IPS DF 4.7 (cell line): ENCODE measurements at regions not wholly inside any gene's neighbourhood (a gene's known extent, or its start where the extent isn't known, plus 50 kb on each side); places are given as distances from the start of the nearest gene placed in this dataset.
A peak's percentile ranks its signal among the peaks of the same experiment; 100 is the strongest.
"Not testable (repeated sequence)": the region's sequence is repeated elsewhere in the genome, so short reads cannot be mapped to it uniquely, and the experiment has no call there.

ENCODE experiments used
- DNase-seq: peaks from one replicate; pipeline ENCODE4 v3.0.0-alpha.2; 2013; ENCODE audit warnings: low spot score; ENCODE audit errors: extremely low read depth

DNA sequence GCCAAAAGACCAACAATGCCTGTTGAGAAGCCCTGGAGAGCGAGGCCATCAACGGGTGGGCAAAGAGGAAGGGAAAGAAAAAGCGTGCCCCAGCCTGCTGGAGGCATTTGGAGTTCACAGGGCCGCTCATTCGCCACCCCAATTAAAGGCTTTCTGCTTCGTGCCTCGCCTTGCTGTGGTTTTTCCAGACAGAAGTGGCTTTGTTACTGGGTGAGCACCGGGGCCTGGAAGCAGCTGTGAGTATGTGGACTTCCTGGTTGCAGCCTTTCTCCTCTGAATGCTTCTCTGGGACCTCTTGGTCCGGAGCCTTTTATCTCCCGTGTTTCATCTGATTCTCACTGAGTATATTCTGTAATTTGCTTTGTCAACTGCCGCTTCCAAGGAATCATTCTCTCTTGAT, 118.1 kb upstream of the EGR2 start:
- no peak for DNase-seq

DNA sequence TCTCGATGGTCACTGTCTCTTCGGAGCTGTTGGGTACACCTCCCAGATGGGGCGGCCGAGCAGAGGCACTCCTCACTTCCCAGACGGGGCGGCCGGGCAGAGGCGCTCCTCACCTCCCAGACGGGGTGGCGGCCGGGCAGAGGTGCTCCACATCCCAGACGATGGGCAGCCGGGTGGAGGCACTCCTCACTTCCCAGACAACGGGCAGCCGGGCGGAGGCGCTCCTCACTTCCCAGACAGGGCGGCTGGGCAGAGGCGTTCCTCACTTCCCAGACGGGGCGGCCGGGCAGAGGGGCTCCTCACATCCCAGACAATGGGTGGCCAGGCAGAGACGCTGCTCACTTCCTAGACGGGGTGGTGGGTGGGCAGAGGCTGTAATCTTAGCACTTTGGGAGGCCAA, 112.6 kb upstream of the EGR2 start:
- not testable (repeated sequence) for DNase-seq

DNA sequence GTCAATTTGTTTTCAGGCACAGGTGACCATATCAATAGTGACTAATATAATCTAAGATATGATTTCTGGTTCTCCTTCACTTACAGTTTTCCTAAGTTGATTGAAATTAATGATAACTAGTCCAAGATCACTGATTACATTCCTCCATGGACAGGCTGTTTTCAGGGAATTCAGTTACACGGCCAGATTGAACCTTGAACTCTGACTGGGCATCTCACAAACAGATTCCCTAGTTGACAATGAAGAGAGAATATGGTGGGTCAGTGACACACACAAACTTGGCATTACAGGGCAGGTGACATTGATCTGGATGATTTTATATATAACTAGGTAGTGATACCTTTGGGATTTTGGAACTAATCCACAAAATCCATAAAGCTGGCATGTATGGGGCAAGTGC, 110.2 kb upstream of the EGR2 start:
- no peak for DNase-seq

DNA sequence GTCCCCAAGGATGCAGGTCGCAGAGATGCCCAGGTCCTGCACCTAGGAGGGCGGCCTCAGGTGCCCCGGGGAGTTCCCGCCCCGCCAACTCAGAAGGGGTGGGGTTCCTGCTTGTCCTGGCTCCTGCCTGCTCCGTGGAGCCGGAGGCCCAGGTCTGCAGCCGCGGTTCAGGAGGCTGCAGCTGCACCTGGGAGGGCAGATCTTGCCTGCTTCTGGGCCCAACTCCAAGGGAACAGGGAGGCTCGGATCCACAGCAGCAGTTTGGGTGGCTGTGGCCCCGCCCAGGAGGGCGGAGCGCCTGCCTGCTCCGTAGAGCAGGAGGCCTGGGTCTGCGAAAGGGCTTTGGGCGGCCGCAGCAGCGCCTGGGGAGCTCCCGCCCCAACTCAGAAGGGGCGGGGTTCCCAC, 108.2 kb upstream of the EGR2 start:
- peak; percentile 53 for DNase-seq

DNA sequence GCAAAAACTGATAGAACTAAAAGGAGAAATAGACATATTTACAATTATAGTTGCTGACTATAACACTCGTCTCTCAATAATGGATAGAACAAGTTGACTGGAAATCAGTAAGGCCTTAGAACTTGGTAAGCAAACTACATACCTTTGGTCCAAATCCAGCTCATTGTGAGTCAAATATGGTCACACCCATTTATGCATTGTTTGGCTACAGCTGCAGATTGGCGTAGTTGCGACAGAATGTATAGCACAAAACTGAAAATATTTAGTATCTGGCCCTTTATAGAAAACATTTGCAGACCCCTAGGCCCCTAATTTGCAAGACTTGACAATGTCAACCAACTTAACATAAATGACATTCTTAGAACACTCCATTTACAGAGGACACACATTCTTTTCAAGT, 103.6 kb upstream of the EGR2 start:
- no peak for DNase-seq

DNA sequence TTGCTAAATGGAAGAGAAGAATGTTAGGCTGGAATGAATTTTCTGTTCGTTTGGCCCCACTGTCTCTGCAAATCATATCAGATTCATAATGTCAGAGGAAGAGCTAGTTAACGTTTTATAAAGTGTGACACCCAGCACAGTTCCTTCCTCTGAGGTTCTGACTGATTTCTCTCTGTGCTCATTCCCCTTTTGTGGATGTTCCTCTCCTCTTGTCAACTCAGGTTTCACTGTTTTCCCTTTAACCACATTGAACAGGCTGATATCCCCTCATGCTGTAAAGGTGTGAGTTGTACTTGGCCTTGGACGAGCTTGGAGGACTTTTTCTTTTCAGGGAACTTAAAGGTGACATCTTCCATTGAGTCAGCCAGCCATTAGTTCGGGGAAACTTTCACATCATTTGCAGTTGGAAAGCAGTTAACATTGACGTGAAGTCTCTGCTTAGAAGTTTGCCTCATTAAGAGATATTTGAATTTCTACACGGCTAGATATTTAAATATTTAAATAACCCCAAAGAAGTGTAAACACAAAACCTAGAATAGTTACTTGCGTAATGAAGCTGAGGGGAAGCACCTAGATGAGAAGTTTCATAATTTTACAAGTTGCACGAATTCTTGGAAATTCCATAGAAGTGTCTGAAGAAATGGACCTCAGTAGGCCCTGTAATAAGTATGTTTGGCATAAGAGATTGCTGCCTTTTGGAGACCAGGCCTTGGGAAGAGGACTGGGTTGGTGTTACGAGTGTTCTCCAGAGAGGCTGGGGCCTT, 101.5 kb upstream of the EGR2 start:
- DNase-seq: no peak

DNA sequence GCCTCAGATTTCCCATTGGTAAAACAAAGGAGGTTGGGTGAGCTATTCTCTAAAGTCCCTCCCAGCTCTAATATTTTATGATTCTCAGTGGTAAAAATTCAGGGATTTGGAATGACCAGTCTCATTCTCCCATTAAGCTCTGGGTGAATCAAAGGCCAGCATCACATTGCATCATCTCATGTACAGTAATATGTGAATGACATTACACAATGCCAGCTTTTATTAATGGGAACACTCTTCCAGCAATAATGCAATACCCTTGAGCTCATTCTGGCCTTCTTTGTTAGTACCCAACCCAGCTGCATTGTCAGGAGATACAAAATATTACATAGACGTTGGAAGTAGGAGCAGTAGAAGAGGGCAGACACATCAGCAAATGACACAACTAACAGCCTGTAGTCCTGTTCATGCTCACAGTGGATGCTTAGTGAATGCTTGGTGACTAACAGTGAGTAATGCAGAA, 100.0 kb upstream of the EGR2 start:
- DNase-seq: no peak

DNA sequence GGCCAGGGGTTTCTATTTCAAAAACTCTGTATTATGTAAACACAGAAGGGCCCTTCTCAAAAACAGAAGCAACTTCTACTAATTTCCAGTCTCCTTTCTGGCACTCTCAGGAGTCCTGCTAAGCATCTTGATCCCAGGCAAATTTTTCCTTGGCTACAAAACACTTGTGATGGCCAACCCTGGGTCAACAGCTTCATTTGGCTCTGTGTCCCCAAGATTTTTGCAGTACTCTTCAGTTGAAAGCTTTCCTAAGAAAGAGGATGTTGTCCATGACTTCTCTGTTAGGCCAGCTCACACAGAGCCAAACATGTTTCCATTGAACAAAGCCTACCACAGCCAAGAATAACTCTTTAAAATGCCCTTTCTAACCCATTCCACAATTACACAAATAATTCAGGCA, 99.0 kb upstream of the EGR2 start:
- DNase-seq: no peak

DNA sequence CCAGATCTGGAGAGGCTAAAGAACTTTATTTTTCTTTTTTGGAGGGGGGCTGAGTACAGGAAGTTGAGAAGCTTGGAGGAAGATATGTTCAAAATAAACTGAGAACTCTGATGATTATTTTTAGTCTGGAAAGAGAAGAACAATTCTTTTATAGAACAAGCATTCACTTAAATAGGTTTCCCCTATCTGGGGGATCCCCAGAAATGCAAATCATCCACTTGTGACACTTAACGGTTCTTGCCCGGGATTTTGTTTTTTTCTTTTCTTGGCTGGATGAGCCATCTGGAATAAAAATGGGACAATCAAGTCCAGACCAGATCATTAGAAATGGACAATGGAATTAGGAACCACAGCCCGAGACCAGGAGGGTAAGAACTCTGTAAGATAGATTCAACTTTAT, 95.9 kb upstream of the EGR2 start:
- no peak for DNase-seq

DNA sequence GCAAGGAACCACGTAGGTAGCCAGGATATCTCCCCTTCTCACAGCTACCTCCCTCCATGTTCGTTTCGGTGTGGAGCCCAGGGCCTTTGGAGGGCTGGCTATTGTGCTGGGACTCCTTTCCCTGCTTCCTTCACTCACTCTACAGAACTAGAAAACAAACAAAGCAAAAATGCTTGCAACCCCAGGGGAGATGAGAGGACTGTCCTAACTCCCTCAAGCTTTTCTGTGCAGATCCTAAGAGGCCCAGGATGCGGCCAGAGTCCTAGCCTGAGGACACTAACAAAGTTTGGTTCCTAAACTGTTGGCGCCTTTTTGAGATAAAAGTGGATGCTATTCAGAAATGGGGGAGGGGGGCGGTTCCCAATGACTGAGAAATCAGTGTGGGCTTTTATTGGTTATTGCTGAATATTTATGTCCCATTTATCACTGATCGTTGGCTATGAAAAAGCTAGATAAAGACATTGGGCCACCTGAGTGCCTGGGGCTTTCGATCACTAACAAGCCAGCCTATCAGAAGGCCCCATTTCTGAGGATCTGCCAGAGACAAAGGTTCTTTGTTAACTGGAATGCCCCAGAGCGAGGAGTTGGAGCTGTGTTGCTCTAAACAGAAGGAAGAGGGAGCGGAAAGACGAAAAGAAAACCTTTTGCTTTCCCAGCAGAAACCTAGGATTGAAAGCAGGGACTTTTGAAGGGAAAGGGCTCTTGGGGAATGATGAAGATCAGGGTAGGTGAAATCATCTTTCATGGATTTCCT, 95.2 kb upstream of the EGR2 start:
- no peak for DNase-seq

DNA sequence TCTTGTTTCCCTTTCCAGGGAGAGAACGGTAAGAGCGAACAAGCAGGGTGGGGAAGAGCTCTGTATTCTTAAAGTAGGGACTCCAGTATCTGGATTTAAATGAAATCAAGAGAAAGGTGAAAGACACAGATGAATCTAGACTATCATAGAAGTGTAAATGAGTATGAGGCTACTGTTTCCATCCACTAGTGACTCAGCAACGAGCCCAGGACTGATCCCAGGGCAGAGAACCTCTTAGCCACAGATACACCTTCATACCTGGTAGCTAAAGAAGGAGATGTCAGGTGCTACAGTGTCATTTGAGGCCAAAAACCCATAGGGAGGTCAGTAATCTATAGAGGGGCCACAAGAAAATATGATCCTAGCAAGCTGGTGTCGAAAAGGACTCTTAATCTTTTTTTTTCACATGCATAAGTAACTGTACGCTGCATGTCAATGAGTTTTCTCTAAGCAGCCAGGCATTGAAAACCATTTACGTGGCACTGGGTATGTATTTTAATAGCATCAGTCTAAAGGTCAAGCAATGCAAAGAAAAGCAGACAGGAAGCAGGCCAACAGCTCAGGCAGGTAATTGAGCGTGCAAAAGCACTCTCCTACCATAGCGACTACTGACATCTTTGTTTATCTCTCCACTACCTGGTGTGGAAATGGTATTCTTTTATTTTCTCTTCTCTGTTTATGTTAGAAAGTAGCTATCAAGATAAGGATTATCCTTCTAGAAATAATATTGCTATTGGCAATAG, 91.5 kb upstream of the EGR2 start:
- DNase-seq: no peak

DNA sequence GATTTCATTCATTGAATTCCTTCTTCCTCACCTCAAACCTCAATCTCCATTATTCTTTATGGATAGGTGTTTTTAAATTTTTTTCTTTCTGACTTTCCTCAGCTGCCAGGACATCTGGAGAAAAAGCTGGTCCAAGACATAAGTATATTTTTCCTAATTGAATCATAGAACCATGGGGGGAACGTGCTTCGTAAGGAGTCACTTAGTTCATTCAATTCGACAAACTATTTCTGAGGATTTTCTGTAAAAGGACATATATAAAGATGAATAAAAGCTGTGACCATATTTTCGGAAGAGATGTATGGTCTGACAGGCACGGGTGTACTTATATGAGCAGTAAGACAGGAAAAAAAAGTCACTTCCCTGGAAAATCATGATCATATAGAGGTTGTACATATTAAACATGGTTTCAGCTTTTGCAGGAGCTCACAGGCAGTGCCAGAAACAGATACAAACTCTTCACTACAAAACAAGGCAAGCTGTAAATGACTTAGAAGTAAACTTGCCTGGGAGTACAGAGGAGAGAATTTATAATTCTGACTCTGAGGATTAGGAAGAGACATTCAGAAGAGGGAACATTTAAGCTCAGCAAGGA, 88.2 kb upstream of the EGR2 start:
- no peak for DNase-seq

DNA sequence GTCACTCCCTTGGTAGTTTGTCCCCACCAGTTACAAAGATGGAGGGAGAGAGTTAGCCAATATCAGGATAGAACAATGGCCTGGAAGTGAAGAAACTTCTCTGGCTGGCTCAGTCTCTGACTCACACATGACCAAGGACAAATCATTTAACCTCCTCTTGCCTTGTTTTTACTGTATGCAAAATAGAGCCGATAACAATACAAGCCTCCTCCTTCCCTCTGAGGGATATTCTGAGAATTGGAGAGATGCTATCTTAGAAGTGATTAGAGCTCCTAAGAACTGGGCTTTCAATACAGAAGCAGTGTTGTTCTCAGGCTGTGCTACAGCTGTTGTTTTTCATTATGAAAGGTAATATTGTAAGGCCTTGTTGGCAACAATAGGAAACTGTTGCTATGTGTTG, 87.7 kb upstream of the EGR2 start:
- no peak for DNase-seq

DNA sequence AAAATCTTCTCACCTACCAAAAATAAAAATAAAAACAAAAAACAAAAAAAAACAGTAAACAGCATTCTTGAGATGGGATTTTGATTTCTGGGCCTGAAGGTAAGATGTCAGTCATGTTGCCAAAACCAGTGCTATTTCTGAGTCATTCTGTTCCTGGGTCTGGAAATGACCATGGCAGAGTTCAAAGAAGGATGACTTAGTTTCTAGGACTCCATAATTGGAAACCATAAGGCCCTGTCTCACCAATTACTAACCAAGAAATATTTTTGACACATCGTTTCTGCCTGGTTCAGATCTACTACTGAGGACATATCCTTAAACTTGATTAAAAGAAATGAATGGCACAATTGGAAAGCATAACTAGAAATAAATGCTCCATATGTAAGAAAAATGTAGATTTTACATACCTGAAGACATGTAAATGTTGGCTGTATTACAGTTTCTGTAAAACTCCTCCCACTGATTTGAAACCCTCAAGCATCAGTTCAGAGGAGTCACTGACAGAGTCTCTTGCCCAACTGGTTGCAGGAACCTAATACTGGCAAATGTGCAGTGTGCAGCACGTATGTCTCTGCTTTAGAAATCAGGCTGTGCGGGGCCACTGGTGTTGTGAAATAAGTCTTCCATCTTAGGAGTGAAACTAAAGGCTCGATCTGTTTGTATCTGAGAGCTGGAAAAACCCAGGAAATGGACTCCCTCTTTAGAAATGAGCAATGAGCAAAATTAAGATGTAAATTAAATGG, 84.8 kb upstream of the EGR2 start:
- DNase-seq: no peak

DNA sequence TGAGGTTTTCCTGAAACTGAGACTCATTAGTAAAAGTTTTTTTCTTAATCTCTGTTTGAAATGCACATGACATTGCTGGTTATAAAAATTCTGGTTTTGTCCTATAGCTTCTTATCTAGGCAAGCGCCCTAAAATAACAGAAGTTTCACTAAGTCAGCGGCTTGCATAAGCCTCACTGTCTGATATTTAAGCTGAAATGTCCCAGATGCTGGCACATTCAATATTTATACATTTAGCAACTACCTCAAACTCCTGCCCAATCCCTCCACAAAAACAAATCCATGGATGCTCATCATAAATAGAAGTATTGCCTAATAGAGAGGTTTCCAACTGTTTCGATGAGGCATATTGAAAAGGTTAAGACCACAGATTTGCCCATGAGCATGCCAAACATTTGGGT, 83.1 kb upstream of the EGR2 start:
- DNase-seq: no peak

DNA sequence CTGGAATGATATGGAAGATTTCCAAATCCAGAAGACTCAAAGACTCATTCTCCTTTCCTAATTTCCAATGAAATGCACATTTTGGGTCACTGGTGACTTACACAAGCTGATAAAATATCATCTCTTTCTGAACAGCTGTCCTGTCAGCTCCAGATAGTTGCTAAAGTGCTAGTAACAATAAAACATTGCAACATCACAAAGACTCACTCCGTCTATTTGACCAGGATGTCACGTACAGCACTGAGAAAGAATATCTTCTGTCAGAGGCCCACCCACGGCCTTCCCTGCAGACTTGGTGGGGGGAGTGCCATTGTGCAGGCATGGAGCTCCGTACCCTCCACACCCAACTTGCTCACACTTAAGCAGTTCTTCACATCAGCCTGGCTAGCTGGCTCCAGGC, 78.9 kb upstream of the EGR2 start:
- no peak for DNase-seq

DNA sequence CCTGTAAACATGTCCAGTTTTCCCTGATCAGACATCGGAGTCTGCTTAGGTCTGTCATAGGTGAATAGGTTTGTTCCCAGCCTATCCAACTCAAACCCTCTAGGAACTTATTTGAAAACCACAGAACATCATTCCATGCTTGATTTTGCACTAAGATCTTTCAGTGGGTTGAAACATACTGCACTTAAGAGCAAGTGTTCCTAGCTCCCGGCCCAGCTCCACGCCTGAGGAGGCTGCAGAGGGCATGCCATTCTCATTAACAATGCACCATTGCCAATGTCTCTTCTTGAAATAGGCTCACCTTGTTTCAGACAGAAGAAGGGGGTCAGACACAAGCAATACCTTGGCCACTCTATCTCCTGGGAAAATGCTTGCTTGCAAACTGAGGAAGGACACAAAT, 78.0 kb upstream of the EGR2 start:
- no peak for DNase-seq

DNA sequence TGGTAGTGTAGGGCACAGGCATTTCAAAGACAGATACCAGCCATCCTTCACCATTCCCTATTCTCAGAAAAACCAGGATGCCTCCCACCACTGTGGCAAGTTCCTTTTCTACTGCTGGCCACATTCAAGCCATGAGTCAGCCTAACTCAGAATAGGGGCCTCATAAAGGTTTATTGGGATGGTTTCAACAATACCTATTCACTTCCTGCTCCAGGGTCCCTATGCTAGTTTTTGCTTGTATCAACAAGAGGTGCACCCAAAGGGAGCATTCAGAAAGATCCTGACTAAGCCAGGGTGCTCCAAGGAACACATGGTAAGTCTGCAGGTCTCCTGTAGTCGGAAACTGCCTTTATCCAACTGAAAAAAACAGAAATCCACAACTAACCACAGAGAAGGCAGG, 76.9 kb upstream of the EGR2 start:
- no peak for DNase-seq

DNA sequence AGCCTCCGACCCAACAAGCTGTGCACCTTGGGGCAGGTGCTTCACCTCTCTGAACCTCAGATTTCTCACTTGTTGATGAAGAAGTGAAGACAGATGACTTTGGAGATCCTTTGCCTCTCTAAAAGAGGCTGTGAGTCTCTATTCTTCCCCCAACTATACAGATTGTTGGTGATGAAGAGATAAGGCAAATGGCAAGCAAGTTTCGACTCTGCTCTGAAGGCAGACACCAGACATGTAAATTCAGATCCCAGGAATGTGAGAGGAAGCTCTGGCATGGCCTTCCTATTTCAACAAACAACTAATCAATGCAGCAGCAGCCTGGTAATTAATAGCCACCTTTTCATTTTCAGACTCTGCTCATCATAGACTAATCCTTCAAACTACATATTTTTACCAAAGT, 74.2 kb upstream of the EGR2 start:
- DNase-seq: no peak

DNA sequence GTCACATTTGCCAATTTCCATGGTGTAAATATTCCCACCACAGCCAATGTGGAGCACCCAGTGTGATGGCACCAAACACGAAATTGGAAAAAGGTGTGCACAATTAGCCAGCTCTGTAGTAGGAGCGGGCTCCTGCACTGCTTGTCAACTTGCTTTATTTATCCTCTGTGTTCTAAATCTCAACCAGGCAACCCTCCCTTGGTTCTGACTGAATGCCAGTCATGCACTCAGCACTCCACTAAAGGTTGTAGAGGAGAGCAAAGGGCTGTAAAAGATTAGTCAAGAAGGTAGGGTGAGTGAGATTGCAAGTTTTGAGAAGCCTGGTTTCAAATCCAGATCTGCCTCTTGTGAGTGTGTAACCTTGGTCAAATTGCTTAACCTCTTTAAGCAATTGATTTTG, 71.5 kb upstream of the EGR2 start:
- no peak for DNase-seq
